DOHH2 (cell line): ENCODE measurements at regions not wholly inside any gene's neighbourhood (a gene's known extent, or its start where the extent isn't known, plus 50 kb on each side); places are given as distances from the start of the nearest gene placed in this dataset.

Experiments used
- H3F3A ChIP-seq: fragments of 200-600 bp; sonication (generic), shearing (Covaris generic); 2 replicates; pipeline ENCODE4 v1.6.0; 2016; ENCODE audit warnings: antibody characterized with exemption, mild to moderate bottlenecking; ENCODE audit not compliant: control insufficient read depth, insufficient read depth
- H3K27ac ChIP-seq: fragments of 200-600 bp; sonication (generic); 2 replicates; pipeline ENCODE4 v1.5.1; 2014; ENCODE audit warnings: low read depth, mild to moderate bottlenecking, low read length, moderate library complexity
- H3K27me3 ChIP-seq: fragments of 200-600 bp; sonication (generic); 2 replicates; pipeline ENCODE4 v1.6.1; 2014; ENCODE audit warnings: mild to moderate bottlenecking, low read length, mixed read lengths; ENCODE audit not compliant: control insufficient read depth
- H3K36me3 ChIP-seq: fragments of 200-600 bp; sonication (generic); 2 replicates; pipeline ENCODE4 v1.6.1; 2014; ENCODE audit warnings: mild to moderate bottlenecking, low read length, moderate library complexity, mixed read lengths; ENCODE audit not compliant: control insufficient read depth
- H3K4me1 ChIP-seq: fragments of 200-600 bp; sonication (generic); 2 replicates; pipeline ENCODE4 v1.6.1; 2014; ENCODE audit warnings: mild to moderate bottlenecking, low read length, mixed read lengths; ENCODE audit not compliant: control insufficient read depth
- H3K4me2 ChIP-seq: fragments of 200-600 bp; sonication (generic); 2 replicates; pipeline ENCODE4 v1.6.0; 2014; ENCODE audit warnings: mild to moderate bottlenecking, low read length, moderate library complexity
- H3K4me3 ChIP-seq: fragments of 200-600 bp; sonication (generic); 2 replicates; pipeline ENCODE4 v1.5.1; 2014; ENCODE audit warnings: mild to moderate bottlenecking, low read length, mixed read lengths
- H3K79me2 ChIP-seq: fragments of 200-600 bp; sonication (generic); 2 replicates; pipeline ENCODE4 v1.6.1; 2014; ENCODE audit warnings: mild to moderate bottlenecking, low read length, mixed read lengths; ENCODE audit not compliant: control insufficient read depth
- H3K9me2 ChIP-seq: fragments of 200-600 bp; sonication (generic); replicated peaks from 2 replicates; pipeline ENCODE4 v1.6.1; 2014; ENCODE audit warnings: mild to moderate bottlenecking, low read length, mixed read lengths; ENCODE audit not compliant: control insufficient read depth
- H3K9me3 ChIP-seq: fragments of 200-600 bp; sonication (generic); 2 replicates; pipeline ENCODE4 v1.6.1; 2014; ENCODE audit warnings: antibody characterized with exemption, low read length, mixed read lengths; ENCODE audit not compliant: control insufficient read depth, insufficient read depth
- H4K20me1 ChIP-seq: fragments of 200-600 bp; sonication (generic); 2 replicates; pipeline ENCODE4 v1.6.0; 2014; ENCODE audit warnings: low read depth, mild to moderate bottlenecking, antibody characterized with exemption, low read length, moderate library complexity; ENCODE audit not compliant: control insufficient read depth, insufficient read depth
- EZH2phosphoT487 ChIP-seq: fragments of 200-600 bp; sonication (generic); IDR thresholded peaks from 2 replicates; pipeline ENCODE4 v1.6.1; 2017; ENCODE audit warnings: borderline replicate concordance, mild to moderate bottlenecking, antibody characterized with exemption, low read length, moderate library complexity, mixed read lengths
- TF ChIP-seq, protein P1 (sequence below): fragments of 200-600 bp; sonication (generic); IDR thresholded peaks from one replicate; pipeline ENCODE4 v1.5.1; 2014; ENCODE audit warnings: antibody characterized with exemption, mild to moderate bottlenecking, low read depth, low read length; ENCODE audit not compliant: poor library complexity, severe bottlenecking

DNA sequence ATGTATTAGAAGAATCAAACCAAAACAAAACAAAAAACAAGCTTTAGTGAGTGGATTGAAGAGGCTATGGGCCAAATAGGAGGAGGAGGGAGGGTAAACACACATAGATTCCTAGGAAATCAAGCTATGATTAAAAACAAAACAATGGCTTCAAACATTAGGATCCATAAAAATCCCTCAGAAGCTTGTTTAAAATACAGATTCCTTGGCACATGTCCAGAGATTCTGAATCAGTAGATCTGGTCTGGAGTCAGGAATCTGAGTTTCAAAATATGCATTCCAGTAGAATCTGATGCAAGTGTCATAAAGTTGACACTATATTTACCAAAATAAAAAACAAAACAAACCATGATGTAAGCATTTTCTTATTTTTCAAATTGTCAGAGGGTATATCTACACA lies 692.8 kb upstream of the SGCG start:
- Histone ChIP-seq H3K4me1 (no peaks in the 10 kb centered on the region), H3K9me3 (no peaks in the 10 kb centered on the region; the same call in 1 of the 2 replicates)
- no peak for TF ChIP-seq EZH2phosphoT487
- TF ChIP-seq, protein P1, sequence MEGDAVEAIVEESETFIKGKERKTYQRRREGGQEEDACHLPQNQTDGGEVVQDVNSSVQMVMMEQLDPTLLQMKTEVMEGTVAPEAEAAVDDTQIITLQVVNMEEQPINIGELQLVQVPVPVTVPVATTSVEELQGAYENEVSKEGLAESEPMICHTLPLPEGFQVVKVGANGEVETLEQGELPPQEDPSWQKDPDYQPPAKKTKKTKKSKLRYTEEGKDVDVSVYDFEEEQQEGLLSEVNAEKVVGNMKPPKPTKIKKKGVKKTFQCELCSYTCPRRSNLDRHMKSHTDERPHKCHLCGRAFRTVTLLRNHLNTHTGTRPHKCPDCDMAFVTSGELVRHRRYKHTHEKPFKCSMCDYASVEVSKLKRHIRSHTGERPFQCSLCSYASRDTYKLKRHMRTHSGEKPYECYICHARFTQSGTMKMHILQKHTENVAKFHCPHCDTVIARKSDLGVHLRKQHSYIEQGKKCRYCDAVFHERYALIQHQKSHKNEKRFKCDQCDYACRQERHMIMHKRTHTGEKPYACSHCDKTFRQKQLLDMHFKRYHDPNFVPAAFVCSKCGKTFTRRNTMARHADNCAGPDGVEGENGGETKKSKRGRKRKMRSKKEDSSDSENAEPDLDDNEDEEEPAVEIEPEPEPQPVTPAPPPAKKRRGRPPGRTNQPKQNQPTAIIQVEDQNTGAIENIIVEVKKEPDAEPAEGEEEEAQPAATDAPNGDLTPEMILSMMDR, result no peak

DNA sequence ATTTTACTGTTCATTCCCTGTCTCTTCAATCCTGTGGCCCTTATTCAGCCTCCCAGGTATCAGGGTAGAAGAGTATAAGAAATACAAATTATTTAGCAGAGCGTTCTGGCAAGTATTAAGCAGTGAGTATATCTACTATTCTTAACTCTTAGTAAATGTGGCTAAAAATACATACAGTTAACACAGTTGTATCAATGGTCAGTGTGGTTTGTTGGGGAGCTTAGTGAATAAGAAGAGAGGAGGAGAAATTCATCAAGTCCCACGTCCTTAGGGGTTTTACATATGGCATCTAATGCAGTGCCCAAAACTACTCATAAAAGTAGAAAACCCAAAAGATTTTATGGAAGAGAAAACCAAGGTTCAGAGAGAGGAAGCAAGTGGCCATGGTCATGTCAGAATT lies 691.0 kb upstream of the SGCG start:
- H3K27ac ChIP-seq, result no peak overlapping the region

More for the DNA sequence above, 692.8 kb upstream of the SGCG start:
- H3F3A ChIP-seq, result no peaks in the 10 kb centered on the region
- no peak overlapping the region for H3K4me2 ChIP-seq
- no peak overlapping the region for H3K27ac ChIP-seq
- H3K27me3 ChIP-seq, result no peaks in the 10 kb centered on the region
- no peaks in the 10 kb centered on the region for H3K79me2 ChIP-seq
- H3K36me3 ChIP-seq, result no peaks in the 10 kb centered on the region
- H3K4me3 ChIP-seq, result no peak overlapping the region
- no peaks in the 10 kb centered on the region for H3K9me2 ChIP-seq
- no peaks in the 10 kb centered on the region for H4K20me1 ChIP-seq

DNA sequence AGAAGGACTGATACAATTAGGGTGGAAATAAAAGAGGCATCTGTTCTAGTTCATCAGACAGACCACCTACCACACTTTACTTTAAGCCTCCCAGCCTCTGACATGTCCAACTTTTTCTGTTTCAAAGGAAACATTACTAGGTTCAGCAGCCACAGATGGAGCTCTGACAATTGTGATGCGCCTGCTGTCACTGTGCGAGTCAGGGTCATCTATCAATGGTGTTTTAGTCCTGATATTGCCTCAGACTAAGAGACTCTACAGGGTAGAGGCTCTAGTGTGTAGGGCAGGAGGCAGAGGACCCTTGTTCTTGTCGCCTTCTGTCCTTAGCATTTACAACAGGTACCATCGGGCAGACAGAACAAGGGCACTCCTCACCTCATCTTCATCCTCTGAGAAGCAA lies 685.0 kb upstream of the SGCG start:
- Histone ChIP-seq H3K4me1 (no peaks in the 10 kb centered on the region), H3F3A (no peaks in the 10 kb centered on the region), H4K20me1 (no peaks in the 10 kb centered on the region), H3K4me2 (no peak overlapping the region), H3K27me3 (no peaks in the 10 kb centered on the region), H3K27ac (no peak overlapping the region), H3K36me3 (no peaks in the 10 kb centered on the region), H3K4me3 (no peak overlapping the region), H3K9me3 (no peaks in the 10 kb centered on the region), H3K79me2 (no peaks in the 10 kb centered on the region), H3K9me2 (no peaks in the 10 kb centered on the region)
- TF ChIP-seq, protein P1, result no peak
- TF ChIP-seq EZH2phosphoT487, result no peak

More for the DNA sequence above, 691.0 kb upstream of the SGCG start:
- H3K4me1 ChIP-seq, result no peaks in the 10 kb centered on the region
- H4K20me1 ChIP-seq, result no peaks in the 10 kb centered on the region
- H3K9me2 ChIP-seq, result no peaks in the 10 kb centered on the region
- H3K36me3 ChIP-seq, result no peaks in the 10 kb centered on the region
- H3F3A ChIP-seq, result no peaks in the 10 kb centered on the region
- TF ChIP-seq, protein P1, result no peak
- no peak for TF ChIP-seq EZH2phosphoT487
- no peaks in the 10 kb centered on the region for H3K27me3 ChIP-seq
- no peaks in the 10 kb centered on the region; the same call in 1 of the 2 replicates for H3K9me3 ChIP-seq
- no peak overlapping the region for H3K4me2 ChIP-seq
- H3K4me3 ChIP-seq, result no peak overlapping the region
- no peaks in the 10 kb centered on the region for H3K79me2 ChIP-seq
